IMR-90 (cell line): ENCODE measurements at regions not wholly inside any gene's neighbourhood (a gene's known extent, or its start where the extent isn't known, plus 50 kb on each side); places are given as distances from the start of the nearest gene placed in this dataset.
A peak's percentile ranks its signal among the peaks of the same experiment; 100 is the strongest.

Experiments used
- ATAC-seq: fragments of 200-7000 bp; cut with Tn5 transposase; 2 replicates; pipeline ENCODE4 v1.9.1; 2020; ENCODE audit warnings: low read depth, mild to moderate bottlenecking, moderate library complexity
- BruUV-seq: library from RNA; stranded (reverse); fragments of 400-500 nt; replicated peaks from 2 replicates; lab custom pipeline; 2021; lab: Mats Ljungman, UMichigan
- CTCF ChIA-PET: fragments of 300-600 bp; formaldehyde crosslinking; extraction: SDS; loops from one replicate; lab custom pipeline; 2021; ENCODE audit warnings: antibody characterized with exemption; lab: Yijun Ruan, JAX
- POLR2A ChIA-PET: fragments of 300-600 bp; sonication (Branson Sonifier 250); formaldehyde crosslinking; loops from one replicate; lab custom pipeline; 2022; ENCODE audit warnings: antibody characterized with exemption; ENCODE audit not compliant: unreplicated experiment; lab: Charles Lee
- DNase-seq: peaks from one replicate; pipeline ENCODE4 v3.0.0; 2013
- H2AFZ ChIP-seq: replicated peaks from 2 replicates; pipeline ENCODE3; 2013; ENCODE audit warnings: low read length, mild to moderate bottlenecking; ENCODE audit not compliant: poor library complexity
- H2AK5ac ChIP-seq: 2 replicates; pipeline ENCODE4 v1.6.1; 2013; ENCODE audit warnings: low read depth, low read length, inconsistent platforms
- H2AK9ac ChIP-seq: replicated peaks from 2 replicates; pipeline ENCODE3; 2013; ENCODE audit warnings: mild to moderate bottlenecking, low read depth, low read length, moderate library complexity; ENCODE audit not compliant: poor library complexity
- H2BK120ac ChIP-seq: 2 replicates; pipeline ENCODE4 v1.6.1; 2013; ENCODE audit warnings: low read depth, low read length, inconsistent platforms
- H2BK15ac ChIP-seq: 3 replicates; pipeline ENCODE4 v1.6.1; 2013; ENCODE audit warnings: low read depth, low read length, inconsistent platforms
- H2BK20ac ChIP-seq: 2 replicates; pipeline ENCODE4 v1.6.1; 2013; ENCODE audit warnings: low read depth, mild to moderate bottlenecking, inconsistent platforms, low read length, moderate library complexity
- H2BK5ac ChIP-seq: 2 replicates; pipeline ENCODE4 v1.6.1; 2013; ENCODE audit warnings: mild to moderate bottlenecking, low read depth, low read length, inconsistent platforms; ENCODE audit not compliant: poor library complexity, severe bottlenecking
- H3K14ac ChIP-seq: replicated peaks from 2 replicates; pipeline ENCODE4 v1.6.1; 2013; ENCODE audit warnings: low read depth, low read length, inconsistent platforms
- H3K18ac ChIP-seq: 2 replicates; pipeline ENCODE4 v1.6.1; 2013; ENCODE audit warnings: low read depth, low read length, control low read depth
- H3K23ac ChIP-seq: 2 replicates; pipeline ENCODE4 v1.6.1; 2013; ENCODE audit warnings: low read depth, low read length, inconsistent platforms
- H3K27ac ChIP-seq: 2 replicates; pipeline ENCODE4 v1.5.1; 2013; ENCODE audit warnings: mild to moderate bottlenecking, control low read depth, low read length; ENCODE audit not compliant: insufficient read depth
- H3K27me3 ChIP-seq: 2 replicates; pipeline ENCODE4 v1.6.1; 2013; ENCODE audit warnings: low read length; ENCODE audit not compliant: control insufficient read depth, insufficient read depth
- H3K36me3 ChIP-seq: 2 replicates; pipeline ENCODE4 v1.6.1; 2013; ENCODE audit warnings: low read length, mixed read lengths; ENCODE audit not compliant: control insufficient read depth, insufficient read depth
- H3K4ac ChIP-seq: 2 replicates; pipeline ENCODE4 v1.6.1; 2013; ENCODE audit warnings: low read depth, low read length, inconsistent platforms
- H3K4me1 ChIP-seq: 2 replicates; pipeline ENCODE4 v1.6.1; 2013; ENCODE audit warnings: low read length, mixed read lengths; ENCODE audit not compliant: control insufficient read depth, insufficient read depth
- H3K4me2 ChIP-seq: 2 replicates; pipeline ENCODE4 v1.6.1; 2013; ENCODE audit warnings: low read depth, mild to moderate bottlenecking, control low read depth, low read length, moderate library complexity
- H3K4me3 ChIP-seq: 2 replicates; pipeline ENCODE4 v1.5.1; 2013; ENCODE audit warnings: low read depth, mild to moderate bottlenecking, control low read depth, low read length, moderate library complexity; ENCODE audit not compliant: insufficient read depth
- H3K56ac ChIP-seq: 2 replicates; pipeline ENCODE4 v1.6.1; 2013; ENCODE audit warnings: low read length, inconsistent platforms; ENCODE audit not compliant: insufficient read depth; ENCODE audit errors: extremely low read depth
- H3K79me1 ChIP-seq, 2 experiments: 2 replicates each; pipeline ENCODE4 v1.6.1; 2013; ENCODE audit warnings: low read length in 2 of 2, inconsistent platforms in 1 of 2, low read depth in 1 of 2
- H3K9ac ChIP-seq: 2 replicates; pipeline ENCODE4 v1.6.1; 2013; ENCODE audit warnings: low read depth, low read length, control low read depth
- H3K9me1 ChIP-seq: 2 replicates; pipeline ENCODE4 v1.6.1; 2013; ENCODE audit warnings: low read length, inconsistent platforms; ENCODE audit not compliant: insufficient read depth
- H3K9me3 ChIP-seq: 2 replicates; pipeline ENCODE4 v1.6.1; 2013; ENCODE audit warnings: low read length; ENCODE audit not compliant: control insufficient read depth, insufficient read depth
- H4K20me1 ChIP-seq: 2 replicates; pipeline ENCODE4 v1.6.1; 2013; ENCODE audit warnings: low read length, inconsistent platforms; ENCODE audit not compliant: insufficient read depth
- H4K5ac ChIP-seq: 2 replicates; pipeline ENCODE4 v1.6.1; 2013; ENCODE audit warnings: mild to moderate bottlenecking, low read depth, low read length, control low read depth
- H4K8ac ChIP-seq, 2 experiments: 2 replicates each; pipeline ENCODE4 v1.6.1; 2013; ENCODE audit warnings: low read depth in 2 of 2, low read length in 2 of 2, control low read depth in 1 of 2, inconsistent platforms in 1 of 2
- H4K91ac ChIP-seq: 2 replicates; pipeline ENCODE4 v1.6.1; 2013; ENCODE audit warnings: low read depth, low read length, inconsistent platforms; ENCODE audit not compliant: insufficient read depth
- MAZ ChIP-seq: IDR thresholded peaks from 2 replicates; pipeline ENCODE4 v1.6.1; 2012; ENCODE audit warnings: low read depth, mild to moderate bottlenecking, low read length, improper control_type of control experiment, moderate library complexity, borderline replicate concordance
- MXI1 ChIP-seq: IDR thresholded peaks from 2 replicates; pipeline ENCODE4 v1.6.1; 2012; ENCODE audit warnings: low read depth, mild to moderate bottlenecking, low read length, moderate library complexity, borderline replicate concordance
- WGBS, 2 experiments: methylation state at CpG; one replicate each; pipeline versions ENCODE4 v1.1.5 to v1.1.7; 2013; ENCODE audit warnings: missing lambda C conversion rate in 2 of 2; ENCODE audit not compliant: insufficient read length in 1 of 2; ENCODE audit errors: extremely low coverage in 2 of 2; 5-methylcytosine and 5-hydroxymethylcytosine counted together
- dilution Hi-C: fragments of 300-500 bp; cut with HindIII; formaldehyde crosslinking; loops from one replicate; pipeline ENCODE4 v1.14.3; 2018; ENCODE audit warnings: low sequenced_read_pairs; ENCODE audit not compliant: unreplicated experiment
- in situ Hi-C: fragments of 300-500 bp; cut with MboI; formaldehyde crosslinking; loops from 3 replicates; pipeline ENCODE4 v1.14.3; 2019; ENCODE audit warnings: low sequenced_read_pairs, inconsistent platforms, mixed read lengths
- intact Hi-C: fragments of 100-400 bp; cut with micrococcal nuclease; formaldehyde crosslinking; loops from 2 replicates; pipeline ENCODE4 v1.10.0; 2022

GRCh38 chr4:123474817-123475216, 78.2 kb downstream of the SPRY1 start:
- ChIA-PET CTCF (no interaction called here), POLR2A (no interaction called here)
- in situ Hi-C loops (no loop called here), dilution Hi-C loops (no loop called here), intact Hi-C loops (no loop called here)
- ATAC-seq = no peak
- Histone ChIP-seq H2BK120ac (no peak overlapping the region), H3K14ac (no peak overlapping the region), H4K5ac (no peak overlapping the region), H3K4me3 (no peak overlapping the region), H4K91ac (no peak overlapping the region), H2BK20ac (no peak overlapping the region), H3K4ac (no peak overlapping the region), H2AK9ac (no peak overlapping the region), H3K18ac (no peak overlapping the region), H4K8ac (no peak overlapping the region), H3K56ac (no peak overlapping the region), H3K9me3 (no peaks in the 10 kb centered on the region), H3K23ac (no peak overlapping the region), H3K9me1 (peaks cover 3% of the 10 kb centered on the region), H3K79me1 (no peaks in the 10 kb centered on the region), H3K27me3 (no peaks in the 10 kb centered on the region), H3K9ac (no peak overlapping the region), H4K20me1 (no peaks in the 10 kb centered on the region), H2BK5ac (no peak overlapping the region), H3K27ac (no peak overlapping the region), H3K4me1 (peaks cover 5% of the 10 kb centered on the region), H2BK15ac (no peak overlapping the region), H3K4me2 (no peak overlapping the region), H3K36me3 (no peaks in the 10 kb centered on the region), H2AK5ac (no peak overlapping the region), H2AFZ (no peak overlapping the region)
- TF ChIP-seq MAZ (no peak), MXI1 (0 out of 2 replicates have a peak, but pooled peaks have one; percentile 16)
- no peak for DNase-seq
- no TSS peak for BruUV-seq
- no CpG with 5 or more reads among the region's 4 CpGs for WGBS, 2 experiments
